ENCODE measurements at regions not wholly inside any gene's neighbourhood (a gene's known extent, or its start where the extent isn't known, plus 50 kb on each side); places are given as distances from the start of the nearest gene placed in this dataset.

DNA sequence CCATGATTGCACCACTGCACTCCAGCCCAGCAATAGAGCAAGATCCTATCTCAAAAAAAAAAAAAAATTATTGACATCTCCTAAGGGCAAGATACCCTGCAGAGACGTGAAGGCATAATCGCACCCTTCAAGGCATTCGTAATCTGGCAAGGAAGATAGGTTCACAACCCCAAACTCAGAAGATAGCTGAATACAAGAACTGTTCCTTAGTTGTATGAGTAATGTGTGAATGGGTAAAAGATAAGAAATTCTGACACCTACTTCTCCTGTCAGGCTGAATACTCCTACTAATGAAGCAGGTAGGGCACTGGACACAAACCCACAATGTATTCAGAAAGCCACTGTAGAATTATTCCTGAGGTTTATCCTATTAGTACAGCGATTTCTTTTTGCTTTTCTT lies 882.4 kb upstream of the AUTS2 start:
- no peak overlapping the region for H3K4me3 ChIP-seq (ENCODE audit: insufficient read depth, low read depth, low read length)
- no peaks in the 10 kb centered on the region for H3K36me3 ChIP-seq (ENCODE audit: control insufficient read depth, insufficient read depth, low read length)
- H2BK15ac ChIP-seq (ENCODE audit: low read depth, low read length): no peak overlapping the region
- H3K9me3 ChIP-seq (ENCODE audit: control insufficient read depth, insufficient read depth, low read length): peaks cover 8% of the 10 kb centered on the region; the same call in 1 of the 2 replicates
- H3K79me1 ChIP-seq (ENCODE audit: low read depth in 1 of 2, low read length in 2 of 2): no peaks in the 10 kb centered on the region
- TF ChIP-seq RCOR1 (IDR thresholded peaks at IDR 0.05; ENCODE audit: insufficient replicate concordance, low read length) (no peak), ELK1 (IDR thresholded peaks at IDR 0.05; ENCODE audit: borderline replicate concordance, low read depth, low read length) (no peak), NFE2L2 (IDR thresholded peaks at IDR 0.05; ENCODE audit: low read depth, low read length) (no peak), CEBPB (IDR thresholded peaks at IDR 0.05; ENCODE audit: low read depth, low read length) (no peak), CHD1 (IDR thresholded peaks at IDR 0.05; ENCODE audit: low read depth, low read length) (no peak), SMC3 (IDR thresholded peaks at IDR 0.05; ENCODE audit: low read depth, low read length) (no peak), FOS (IDR thresholded peaks at IDR 0.05; ENCODE audit: low read depth, low read length) (no peak), CTCF (conservative IDR thresholded peaks at IDR 0.05; ENCODE audit: low read depth, low read length) (no peak), RFX5 (IDR thresholded peaks at IDR 0.05; ENCODE audit: low read depth, low read length) (no peak), RAD21 (IDR thresholded peaks at IDR 0.05; ENCODE audit: low read length) (no peak), BHLHE40 (IDR thresholded peaks at IDR 0.05; ENCODE audit: low read depth, low read length) (no peak), MAZ (IDR thresholded peaks at IDR 0.05; ENCODE audit: borderline replicate concordance, low read depth, low read length) (no peak), MAFK (IDR thresholded peaks at IDR 0.05; ENCODE audit: low read depth, low read length) (no peak), POLR2A (IDR thresholded peaks at IDR 0.05; ENCODE audit: low read depth, low read length) (no peak), MXI1 (IDR thresholded peaks at IDR 0.05; ENCODE audit: borderline replicate concordance, low read depth, low read length) (no peak)
- TF ChIP-seq, protein P1, sequence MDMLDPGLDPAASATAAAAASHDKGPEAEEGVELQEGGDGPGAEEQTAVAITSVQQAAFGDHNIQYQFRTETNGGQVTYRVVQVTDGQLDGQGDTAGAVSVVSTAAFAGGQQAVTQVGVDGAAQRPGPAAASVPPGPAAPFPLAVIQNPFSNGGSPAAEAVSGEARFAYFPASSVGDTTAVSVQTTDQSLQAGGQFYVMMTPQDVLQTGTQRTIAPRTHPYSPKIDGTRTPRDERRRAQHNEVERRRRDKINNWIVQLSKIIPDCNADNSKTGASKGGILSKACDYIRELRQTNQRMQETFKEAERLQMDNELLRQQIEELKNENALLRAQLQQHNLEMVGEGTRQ (IDR thresholded peaks at IDR 0.05; ENCODE audit: low read depth, low read length): no peak
- H3K4me1 ChIP-seq (ENCODE audit: control insufficient read depth, insufficient read depth, low read length): no peaks in the 10 kb centered on the region
- intact Hi-C loops (cut with micrococcal nuclease): no loop called here
- H3K56ac ChIP-seq (ENCODE audit: extremely low read depth, insufficient read depth, low read length): no peak overlapping the region
- H3K9ac ChIP-seq (ENCODE audit: low read depth, low read length): no peak overlapping the region
- dilution Hi-C loops (cut with HindIII; ENCODE audit: low sequenced_read_pairs, unreplicated experiment): no loop called here
- H4K91ac ChIP-seq (ENCODE audit: insufficient read depth, low read depth, low read length): no peak overlapping the region
- no peak overlapping the region for H3K18ac ChIP-seq (ENCODE audit: low read depth, low read length)
- POLR2A ChIA-PET (ENCODE audit: unreplicated experiment): no interaction called here
- CTCF ChIA-PET: no interaction called here
- in situ Hi-C loops (cut with MboI; ENCODE audit: low sequenced_read_pairs): no loop called here
- H2BK5ac ChIP-seq (ENCODE audit: low read depth, low read length, poor library complexity, severe bottlenecking): no peak overlapping the region
- no CpG with 5 or more reads among the region's 4 CpGs for WGBS, 2 experiments (ENCODE audit: extremely low coverage in 2 of 2, insufficient read length in 1 of 2)
- ATAC-seq (ENCODE audit: low read depth): no peak
- H3K9me1 ChIP-seq (ENCODE audit: insufficient read depth, low read length): no peaks in the 10 kb centered on the region
- H4K8ac ChIP-seq (ENCODE audit: low read depth in 2 of 2, low read length in 2 of 2): no peak overlapping the region
- H2BK20ac ChIP-seq (ENCODE audit: low read depth, low read length): no peak overlapping the region
- no peak overlapping the region for H2AK5ac ChIP-seq (ENCODE audit: low read depth, low read length)
- no peak overlapping the region for H4K5ac ChIP-seq (ENCODE audit: low read depth, low read length)
- H2AK9ac ChIP-seq (replicated peaks; ENCODE audit: low read depth, low read length, poor library complexity): no peak overlapping the region
- no peak for DNase-seq
- no TSS peak for BruUV-seq (replicated peaks)
- no peak overlapping the region for H3K4ac ChIP-seq (ENCODE audit: low read depth, low read length)
- H2BK120ac ChIP-seq (ENCODE audit: low read depth, low read length): no peak overlapping the region
- H4K20me1 ChIP-seq (ENCODE audit: insufficient read depth, low read length): no peaks in the 10 kb centered on the region
- no peak overlapping the region for H3K14ac ChIP-seq (replicated peaks; ENCODE audit: low read depth, low read length)
- no peak overlapping the region for H2AFZ ChIP-seq (replicated peaks; ENCODE audit: low read length, poor library complexity)
- H3K27me3 ChIP-seq (ENCODE audit: control insufficient read depth, insufficient read depth, low read length): no peaks in the 10 kb centered on the region
- no peak overlapping the region for H3K23ac ChIP-seq (ENCODE audit: low read depth, low read length)
- no peak overlapping the region for H3K27ac ChIP-seq (ENCODE audit: insufficient read depth, low read length)
- no peak overlapping the region for H3K4me2 ChIP-seq (ENCODE audit: low read depth, low read length)

Data from IMR-90 (cell line).